ENCODE measurements at regions not wholly inside any gene's neighbourhood (a gene's known extent, or its start where the extent isn't known, plus 50 kb on each side); places are given as distances from the start of the nearest gene placed in this dataset.

GRCh38 chr15:35170207-35170606, 85.1 kb upstream of the NANOGP8 start:
- TF ChIP-seq EP300 (IDR thresholded peaks at IDR 0.05) (no peak), POLR2A (IDR thresholded peaks at IDR 0.05) (no peak)
- TF ChIP-seq, protein P1, sequence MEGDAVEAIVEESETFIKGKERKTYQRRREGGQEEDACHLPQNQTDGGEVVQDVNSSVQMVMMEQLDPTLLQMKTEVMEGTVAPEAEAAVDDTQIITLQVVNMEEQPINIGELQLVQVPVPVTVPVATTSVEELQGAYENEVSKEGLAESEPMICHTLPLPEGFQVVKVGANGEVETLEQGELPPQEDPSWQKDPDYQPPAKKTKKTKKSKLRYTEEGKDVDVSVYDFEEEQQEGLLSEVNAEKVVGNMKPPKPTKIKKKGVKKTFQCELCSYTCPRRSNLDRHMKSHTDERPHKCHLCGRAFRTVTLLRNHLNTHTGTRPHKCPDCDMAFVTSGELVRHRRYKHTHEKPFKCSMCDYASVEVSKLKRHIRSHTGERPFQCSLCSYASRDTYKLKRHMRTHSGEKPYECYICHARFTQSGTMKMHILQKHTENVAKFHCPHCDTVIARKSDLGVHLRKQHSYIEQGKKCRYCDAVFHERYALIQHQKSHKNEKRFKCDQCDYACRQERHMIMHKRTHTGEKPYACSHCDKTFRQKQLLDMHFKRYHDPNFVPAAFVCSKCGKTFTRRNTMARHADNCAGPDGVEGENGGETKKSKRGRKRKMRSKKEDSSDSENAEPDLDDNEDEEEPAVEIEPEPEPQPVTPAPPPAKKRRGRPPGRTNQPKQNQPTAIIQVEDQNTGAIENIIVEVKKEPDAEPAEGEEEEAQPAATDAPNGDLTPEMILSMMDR (IDR thresholded peaks at IDR 0.05), result no peak

All from ovary (tissue), 3 donors.